ENCODE measurements at regions not wholly inside any gene's neighbourhood (a gene's known extent, or its start where the extent isn't known, plus 50 kb on each side); places are given as distances from the start of the nearest gene placed in this dataset.

DNA sequence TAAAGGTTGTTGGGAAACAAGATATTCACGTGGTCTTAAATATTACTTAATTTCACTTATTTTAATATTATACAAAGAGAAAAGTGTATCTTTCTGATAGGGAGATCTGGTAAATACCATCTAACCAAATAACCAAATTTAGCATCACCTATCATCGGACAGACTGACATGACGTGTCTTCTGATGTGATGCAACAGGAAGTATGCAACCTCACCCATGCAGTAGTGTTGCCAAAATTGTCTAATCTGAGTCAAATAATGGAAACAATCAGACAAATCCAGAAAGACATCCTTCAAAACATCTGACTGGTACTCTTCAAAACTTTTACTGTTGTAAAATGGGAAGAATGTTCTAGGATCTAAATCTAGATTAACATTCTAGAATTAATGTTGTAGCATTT lies 148.0 kb downstream of the FGF1 start:
- H3K27me3 ChIP-seq (ENCODE audit: insufficient read depth, low read length, poor library complexity, severe bottlenecking): no peaks in the 10 kb centered on the region
- H3F3A ChIP-seq (ENCODE audit: low read depth): no peaks in the 10 kb centered on the region
- no peaks in the 10 kb centered on the region for H4K20me1 ChIP-seq (ENCODE audit: insufficient read depth, low read length, poor library complexity, severe bottlenecking)
- H3K79me2 ChIP-seq (ENCODE audit: insufficient read depth, low read length): no peaks in the 10 kb centered on the region
- no peak overlapping the region for H3K4me3 ChIP-seq (ENCODE audit: low read length, poor library complexity, severe bottlenecking)
- TF ChIP-seq, protein P1, sequence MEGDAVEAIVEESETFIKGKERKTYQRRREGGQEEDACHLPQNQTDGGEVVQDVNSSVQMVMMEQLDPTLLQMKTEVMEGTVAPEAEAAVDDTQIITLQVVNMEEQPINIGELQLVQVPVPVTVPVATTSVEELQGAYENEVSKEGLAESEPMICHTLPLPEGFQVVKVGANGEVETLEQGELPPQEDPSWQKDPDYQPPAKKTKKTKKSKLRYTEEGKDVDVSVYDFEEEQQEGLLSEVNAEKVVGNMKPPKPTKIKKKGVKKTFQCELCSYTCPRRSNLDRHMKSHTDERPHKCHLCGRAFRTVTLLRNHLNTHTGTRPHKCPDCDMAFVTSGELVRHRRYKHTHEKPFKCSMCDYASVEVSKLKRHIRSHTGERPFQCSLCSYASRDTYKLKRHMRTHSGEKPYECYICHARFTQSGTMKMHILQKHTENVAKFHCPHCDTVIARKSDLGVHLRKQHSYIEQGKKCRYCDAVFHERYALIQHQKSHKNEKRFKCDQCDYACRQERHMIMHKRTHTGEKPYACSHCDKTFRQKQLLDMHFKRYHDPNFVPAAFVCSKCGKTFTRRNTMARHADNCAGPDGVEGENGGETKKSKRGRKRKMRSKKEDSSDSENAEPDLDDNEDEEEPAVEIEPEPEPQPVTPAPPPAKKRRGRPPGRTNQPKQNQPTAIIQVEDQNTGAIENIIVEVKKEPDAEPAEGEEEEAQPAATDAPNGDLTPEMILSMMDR (conservative IDR thresholded peaks at IDR 0.05; ENCODE audit: low read length): no peak
- no peak for TF ChIP-seq EZH2phosphoT487 (IDR thresholded peaks at IDR 0.05; ENCODE audit: borderline replicate concordance)
- no peaks in the 10 kb centered on the region for H3K4me1 ChIP-seq (ENCODE audit: insufficient read depth, low read length, poor library complexity, severe bottlenecking)
- no peak overlapping the region for H3K4me2 ChIP-seq (ENCODE audit: low read depth, low read length, poor library complexity, severe bottlenecking)
- no peaks in the 10 kb centered on the region for H3K9me2 ChIP-seq (replicated peaks; ENCODE audit: low read depth, low read length)
- no peak overlapping the region for H3K9ac ChIP-seq (ENCODE audit: low read depth, low read length, poor library complexity, severe bottlenecking)
- no peaks in the 10 kb centered on the region for H3K9me3 ChIP-seq (ENCODE audit: insufficient read depth, low read depth, low read length)
- no peak overlapping the region for H2AFZ ChIP-seq (ENCODE audit: low read length)
- no peaks in the 10 kb centered on the region for H3K36me3 ChIP-seq (ENCODE audit: insufficient read depth, low read length)

DNA sequence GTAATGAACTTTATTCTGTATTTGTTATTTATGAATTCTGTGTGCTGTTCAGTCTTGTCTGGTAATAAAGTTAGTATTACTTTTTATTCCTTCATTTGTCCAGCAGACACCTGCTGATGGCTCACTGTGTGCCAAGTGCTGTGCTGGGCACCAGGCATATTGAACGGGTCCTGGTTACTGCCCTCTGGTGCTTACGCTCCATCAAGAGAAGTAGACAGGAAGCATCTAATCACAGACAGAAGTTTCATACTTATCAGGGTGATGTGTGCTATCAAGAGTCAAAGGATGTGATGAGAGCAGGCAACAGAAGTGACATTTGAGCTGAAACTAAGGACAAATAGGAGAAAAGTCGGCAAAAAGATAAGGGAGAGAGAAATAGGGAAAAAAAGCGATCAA lies 153.1 kb downstream of the FGF1 start:
- no peak overlapping the region for H3K4me3 ChIP-seq (ENCODE audit: low read length, poor library complexity, severe bottlenecking)
- TF ChIP-seq, protein P1 (conservative IDR thresholded peaks at IDR 0.05; ENCODE audit: low read length): no peak
- no peak for TF ChIP-seq EZH2phosphoT487 (IDR thresholded peaks at IDR 0.05; ENCODE audit: borderline replicate concordance)
- no peaks in the 10 kb centered on the region for H3F3A ChIP-seq (ENCODE audit: low read depth)
- no peak overlapping the region for H2AFZ ChIP-seq (ENCODE audit: low read length)
- H3K9ac ChIP-seq (ENCODE audit: low read depth, low read length, poor library complexity, severe bottlenecking): no peak overlapping the region
- no peaks in the 10 kb centered on the region for H3K9me3 ChIP-seq (ENCODE audit: insufficient read depth, low read depth, low read length)
- no peak overlapping the region for H3K4me2 ChIP-seq (ENCODE audit: low read depth, low read length, poor library complexity, severe bottlenecking)
- no peaks in the 10 kb centered on the region for H3K36me3 ChIP-seq (ENCODE audit: insufficient read depth, low read length)
- no peaks in the 10 kb centered on the region for H4K20me1 ChIP-seq (ENCODE audit: insufficient read depth, low read length, poor library complexity, severe bottlenecking)
- no peaks in the 10 kb centered on the region for H3K4me1 ChIP-seq (ENCODE audit: insufficient read depth, low read length, poor library complexity, severe bottlenecking)
- H3K79me2 ChIP-seq (ENCODE audit: insufficient read depth, low read length): no peaks in the 10 kb centered on the region
- H3K27me3 ChIP-seq (ENCODE audit: insufficient read depth, low read length, poor library complexity, severe bottlenecking): no peaks in the 10 kb centered on the region
- no peaks in the 10 kb centered on the region for H3K9me2 ChIP-seq (replicated peaks; ENCODE audit: low read depth, low read length)

DNA sequence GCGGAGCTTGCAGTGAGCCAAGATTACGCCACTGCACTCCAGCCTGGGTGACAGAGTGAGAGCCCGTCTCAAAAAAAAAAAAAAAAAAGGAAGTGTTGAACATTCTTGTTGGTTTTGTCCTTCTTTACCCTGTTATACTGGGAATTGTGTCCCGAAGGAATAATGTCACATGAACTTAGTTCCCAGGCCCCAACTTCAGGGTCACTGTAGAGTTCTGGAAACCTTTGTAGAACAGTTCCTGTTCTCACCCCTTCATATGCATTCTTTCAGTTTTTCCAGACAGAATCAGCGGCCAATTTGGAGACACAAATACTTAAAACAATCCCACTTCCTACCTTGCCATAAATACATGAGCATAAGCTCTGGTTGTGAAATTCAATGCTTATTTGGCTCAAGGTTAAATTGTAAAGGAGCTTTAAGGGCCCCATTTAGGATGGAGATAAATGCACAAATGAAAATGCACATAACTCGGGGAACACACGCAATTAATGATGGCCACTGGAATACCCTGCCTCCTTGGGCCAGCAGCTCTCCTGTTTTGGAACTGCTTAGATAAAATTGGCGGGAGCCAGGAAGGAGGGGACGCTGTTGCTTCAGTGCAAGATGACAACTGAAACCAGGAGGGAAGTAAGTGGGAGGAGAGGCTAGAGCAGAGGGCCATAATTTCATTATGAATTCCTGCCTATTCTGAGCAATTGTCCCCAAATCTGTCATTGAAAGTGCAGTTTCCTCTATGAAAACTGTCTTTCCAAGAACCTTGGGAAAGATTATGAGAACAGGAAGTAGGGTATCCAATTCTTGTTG lies 153.7 kb downstream of the FGF1 start:
- Histone ChIP-seq H3K9me2 (replicated peaks; ENCODE audit: low read depth, low read length) (no peaks in the 10 kb centered on the region), H3K36me3 (ENCODE audit: insufficient read depth, low read length) (no peaks in the 10 kb centered on the region), H3K9me3 (ENCODE audit: insufficient read depth, low read depth, low read length) (no peaks in the 10 kb centered on the region), H3K4me2 (ENCODE audit: low read depth, low read length, poor library complexity, severe bottlenecking) (no peak overlapping the region), H3K79me2 (ENCODE audit: insufficient read depth, low read length) (no peaks in the 10 kb centered on the region), H3K4me3 (ENCODE audit: low read length, poor library complexity, severe bottlenecking) (no peak overlapping the region), H3K27me3 (ENCODE audit: insufficient read depth, low read length, poor library complexity, severe bottlenecking) (no peaks in the 10 kb centered on the region), H4K20me1 (ENCODE audit: insufficient read depth, low read length, poor library complexity, severe bottlenecking) (no peaks in the 10 kb centered on the region), H2AFZ (ENCODE audit: low read length) (no peak overlapping the region), H3K4me1 (ENCODE audit: insufficient read depth, low read length, poor library complexity, severe bottlenecking) (no peaks in the 10 kb centered on the region), H3F3A (ENCODE audit: low read depth) (no peaks in the 10 kb centered on the region), H3K9ac (ENCODE audit: low read depth, low read length, poor library complexity, severe bottlenecking) (no peak overlapping the region)
- TF ChIP-seq EZH2phosphoT487 (IDR thresholded peaks at IDR 0.05; ENCODE audit: borderline replicate concordance): no peak
- TF ChIP-seq, protein P1 (conservative IDR thresholded peaks at IDR 0.05; ENCODE audit: low read length): no peak

Data from Loucy (cell line).